Right renal cortex interstitium (tissue), 3 donors: ENCODE measurements at regions not wholly inside any gene's neighbourhood (a gene's known extent, or its start where the extent isn't known, plus 50 kb on each side); places are given as distances from the start of the nearest gene placed in this dataset.

Source experiments
- DNase-seq, 3 donors: peaks; one replicate each; pipeline ENCODE4 v3.0.0-alpha.2; 2013; ENCODE audit warnings: low read depth in 3 of 3, low spot score in 2 of 3

GRCh38 chr3:104846270-104846669 lies 520.4 kb upstream of the ALCAM start:
- DNase-seq: no peak

- DNase-seq: no peak
Measured at GRCh38 chr3:104849070-104849469, 517.6 kb upstream of the ALCAM start.

GRCh38 chr3:104854468-104854867 lies 512.2 kb upstream of the ALCAM start:
- DNase-seq: no peak

- DNase-seq: no peak
Measured at GRCh38 chr3:104855702-104856101, 511.0 kb upstream of the ALCAM start.

- no peak for DNase-seq
Measured at GRCh38 chr3:104856741-104857140, 510.0 kb upstream of the ALCAM start.

- no peak for DNase-seq
Measured at GRCh38 chr3:104868291-104868690, 498.4 kb upstream of the ALCAM start.

GRCh38 chr3:104870276-104870675 lies 496.4 kb upstream of the ALCAM start:
- no peak for DNase-seq

GRCh38 chr3:104873331-104873730 lies 493.4 kb upstream of the ALCAM start:
- no peak for DNase-seq

GRCh38 chr3:104878395-104878794 lies 488.3 kb upstream of the ALCAM start:
- no peak for DNase-seq

- no peak for DNase-seq
Measured at GRCh38 chr3:104879919-104880318, 486.8 kb upstream of the ALCAM start.

GRCh38 chr3:104885214-104885814 lies 481.4 kb upstream of the ALCAM start:
- no peak for DNase-seq

GRCh38 chr3:104886220-104886995 lies 480.3 kb upstream of the ALCAM start:
- DNase-seq: no peak

- no peak for DNase-seq
Measured at GRCh38 chr3:104887069-104887468, 479.6 kb upstream of the ALCAM start.

GRCh38 chr3:104887619-104888018 lies 479.1 kb upstream of the ALCAM start:
- no peak for DNase-seq

GRCh38 chr3:104892044-104892443 lies 474.7 kb upstream of the ALCAM start:
- DNase-seq: no peak

GRCh38 chr3:104896624-104897023 lies 470.1 kb upstream of the ALCAM start:
- DNase-seq: no peak

- no peak for DNase-seq
Measured at GRCh38 chr3:104901396-104901795, 465.3 kb upstream of the ALCAM start.

GRCh38 chr3:104903064-104903463 lies 463.6 kb upstream of the ALCAM start:
- no peak for DNase-seq

GRCh38 chr3:104906001-104906639 lies 460.6 kb upstream of the ALCAM start:
- DNase-seq: no peak

- no peak for DNase-seq
Measured at GRCh38 chr3:104907507-104907906, 459.2 kb upstream of the ALCAM start.

GRCh38 chr3:104908761-104909160 lies 457.9 kb upstream of the ALCAM start:
- no peak for DNase-seq

- DNase-seq: peak in 2 of 3 donors; percentile 17 to 27
Measured at GRCh38 chr3:104909198-104909597, 457.5 kb upstream of the ALCAM start.
